ENCODE measurements at regions not wholly inside any gene's neighbourhood (a gene's known extent, or its start where the extent isn't known, plus 50 kb on each side); places are given as distances from the start of the nearest gene placed in this dataset.

- Mint-ChIP-seq H3K27me3 (ENCODE audit: insufficient read depth) (peaks cover 2% of the 10 kb centered on the region; the same call in 1 of the 2 replicates), H3K9me3 (peaks cover 8% of the 10 kb centered on the region; the same call in 1 of the 2 replicates), H3K27ac (no peak overlapping the region), H3K4me1 (ENCODE audit: low read depth) (no peaks in the 10 kb centered on the region), H3K4me3 (no peak overlapping the region), H3K36me3 (ENCODE audit: low read depth) (no peaks in the 10 kb centered on the region)
- DNase-seq: no peak
- no peak for TF ChIP-seq CTCF (IDR thresholded peaks at IDR 0.05)
Measured at GRCh38 chr16:55955424-55955823, 80.3 kb upstream of the CES5A start.

DNA sequence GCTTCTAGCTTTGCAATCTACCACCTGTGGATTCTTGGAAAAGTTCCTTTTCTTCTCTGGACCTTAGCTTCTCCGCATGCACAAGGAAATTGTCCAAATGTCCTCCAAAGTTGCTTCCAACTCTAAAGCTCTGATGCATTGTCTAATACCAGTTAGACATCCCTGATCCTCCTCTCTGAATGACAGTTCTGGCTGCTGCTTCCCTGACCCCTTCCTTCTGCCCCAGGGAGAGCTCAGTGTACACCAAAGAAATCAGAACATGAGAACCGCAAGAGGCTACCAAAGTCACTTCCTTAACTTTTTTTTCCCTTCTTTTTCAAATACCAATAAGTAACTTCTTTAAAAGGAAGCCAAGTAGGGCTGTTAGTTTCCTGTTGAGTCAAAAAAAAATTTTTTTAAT lies 79.7 kb upstream of the CES5A start:
- H3K4me1 Mint-ChIP-seq (ENCODE audit: low read depth): no peaks in the 10 kb centered on the region
- peaks cover 8% of the 10 kb centered on the region; the same call in 1 of the 2 replicates for H3K9me3 Mint-ChIP-seq
- no peak for DNase-seq
- H3K27me3 Mint-ChIP-seq (ENCODE audit: insufficient read depth): peaks cover 2% of the 10 kb centered on the region; the same call in 1 of the 2 replicates
- no peak for TF ChIP-seq CTCF (IDR thresholded peaks at IDR 0.05)
- H3K36me3 Mint-ChIP-seq (ENCODE audit: low read depth): no peaks in the 10 kb centered on the region
- H3K4me3 Mint-ChIP-seq: no peak overlapping the region
- no peak overlapping the region for H3K27ac Mint-ChIP-seq

- no peak overlapping the region for H3K4me3 Mint-ChIP-seq
- no peak for TF ChIP-seq CTCF (IDR thresholded peaks at IDR 0.05)
- peak; percentile 13 for DNase-seq
- peaks cover 1% of the 10 kb centered on the region; the same call in 1 of the 2 replicates for H3K27me3 Mint-ChIP-seq (ENCODE audit: insufficient read depth)
- H3K9me3 Mint-ChIP-seq: no peaks in the 10 kb centered on the region
- H3K27ac Mint-ChIP-seq: no peak overlapping the region
- no peaks in the 10 kb centered on the region for H3K36me3 Mint-ChIP-seq (ENCODE audit: low read depth)
- no peaks in the 10 kb centered on the region for H3K4me1 Mint-ChIP-seq (ENCODE audit: low read depth)
Measured at GRCh38 chr16:55949518-55949917, 74.3 kb upstream of the CES5A start.

DNA sequence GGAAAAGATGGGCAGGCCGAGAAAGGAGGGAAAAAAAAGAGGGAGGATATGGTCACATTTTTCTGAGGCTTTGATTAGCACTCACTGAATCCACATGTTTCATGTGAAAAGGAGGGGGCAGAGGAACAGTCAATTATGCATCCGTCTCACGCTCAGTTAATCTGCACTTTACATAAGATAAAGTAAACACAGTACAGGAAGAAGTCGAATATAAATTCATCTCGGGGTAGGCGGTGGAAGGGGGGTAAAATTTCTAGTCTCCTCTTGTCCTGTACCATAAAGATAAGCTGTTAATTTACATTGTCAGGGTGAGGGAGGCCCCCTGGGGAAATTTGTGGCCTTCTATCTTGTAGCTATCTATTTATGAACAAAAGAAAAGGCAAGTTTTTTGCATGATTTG lies 73.1 kb upstream of the CES5A start:
- no peaks in the 10 kb centered on the region for H3K9me3 Mint-ChIP-seq
- no peak overlapping the region for H3K27ac Mint-ChIP-seq
- TF ChIP-seq CTCF (IDR thresholded peaks at IDR 0.05): no peak
- no peak for DNase-seq
- no peak overlapping the region for H3K4me3 Mint-ChIP-seq
- H3K27me3 Mint-ChIP-seq (ENCODE audit: insufficient read depth): peaks cover 1% of the 10 kb centered on the region; the same call in 1 of the 2 replicates
- no peaks in the 10 kb centered on the region for H3K4me1 Mint-ChIP-seq (ENCODE audit: low read depth)
- no peaks in the 10 kb centered on the region for H3K36me3 Mint-ChIP-seq (ENCODE audit: low read depth)

DNA sequence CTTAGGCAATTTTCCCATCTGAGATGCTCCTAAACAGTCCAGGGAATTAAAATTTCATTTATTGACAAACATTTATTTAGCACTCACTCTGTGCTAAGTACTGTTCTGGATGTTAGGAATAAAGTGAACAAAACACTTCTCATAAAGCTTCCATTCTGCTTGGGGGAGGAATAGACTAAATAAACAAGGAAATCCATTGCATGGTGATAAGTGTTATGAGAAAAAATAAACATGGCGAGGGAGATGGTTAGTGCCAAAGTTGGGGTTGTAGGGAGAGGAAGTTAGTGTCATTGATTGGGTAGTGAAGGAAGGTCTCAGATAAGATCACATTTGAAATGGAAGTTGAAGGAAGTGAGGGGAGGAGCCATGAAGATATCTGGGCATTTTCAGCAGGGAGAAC lies 72.2 kb upstream of the CES5A start:
- Mint-ChIP-seq H3K9me3 (no peaks in the 10 kb centered on the region), H3K27me3 (ENCODE audit: insufficient read depth) (peaks cover 1% of the 10 kb centered on the region; the same call in 1 of the 2 replicates), H3K27ac (no peak overlapping the region), H3K36me3 (ENCODE audit: low read depth) (no peaks in the 10 kb centered on the region), H3K4me1 (ENCODE audit: low read depth) (no peaks in the 10 kb centered on the region), H3K4me3 (no peak overlapping the region)
- DNase-seq: no peak
- TF ChIP-seq CTCF (IDR thresholded peaks at IDR 0.05): no peak

- TF ChIP-seq CTCF (IDR thresholded peaks at IDR 0.05): peak; percentile 96
- Mint-ChIP-seq H3K27me3 (ENCODE audit: insufficient read depth) (peaks cover 4% of the 10 kb centered on the region; the same call in 1 of the 2 replicates), H3K27ac (no peak overlapping the region), H3K36me3 (ENCODE audit: low read depth) (no peaks in the 10 kb centered on the region), H3K4me1 (ENCODE audit: low read depth) (no peaks in the 10 kb centered on the region), H3K4me3 (no peak overlapping the region), H3K9me3 (no peaks in the 10 kb centered on the region; the same call in 1 of the 2 replicates)
- DNase-seq: peak; percentile 13
Measured at GRCh38 chr16:55944377-55944802, 69.2 kb upstream of the CES5A start.
